Activated T-cell treated with anti-CD3 and anti-CD28 coated beads, Interleukin-2, amount 50 U/mL, for 48 hours (primary cell): ENCODE measurements at regions not wholly inside any gene's neighbourhood (a gene's known extent, or its start where the extent isn't known, plus 50 kb on each side); places are given as distances from the start of the nearest gene placed in this dataset.
A peak's percentile ranks its signal among the peaks of the same experiment; 100 is the strongest.
"Not testable (repeated sequence)": the region's sequence is repeated elsewhere in the genome, so short reads cannot be mapped to it uniquely, and the experiment has no call there.

Source experiments
- DNase-seq, 2 experiments: peaks; one replicate each; pipeline ENCODE4 v3.0.0-alpha.2; 2020

GRCh38 chr16:17930280-17930679 is 406.3 kb downstream of the NPIPA8 start:
- no peak for DNase-seq

GRCh38 chr16:17926866-17927399 is 409.6 kb downstream of the NPIPA8 start:
- no peak for DNase-seq

GRCh38 chr16:17926461-17926860 is 410.1 kb downstream of the NPIPA8 start:
- no peak for DNase-seq

- DNase-seq = no peak
Measured at GRCh38 chr16:17925761-17926160, 410.8 kb downstream of the NPIPA8 start.

- peak; percentile 70 to 71 for DNase-seq
Measured at GRCh38 chr16:17921357-17921978, 415.1 kb downstream of the NPIPA8 start.

GRCh38 chr16:17917316-17918019 is 419.1 kb downstream of the NPIPA8 start:
- no peak for DNase-seq

GRCh38 chr16:17915791-17916190 is 420.7 kb downstream of the NPIPA8 start:
- no peak for DNase-seq

- no peak for DNase-seq
Measured at GRCh38 chr16:17914168-17914567, 422.4 kb downstream of the NPIPA8 start.

GRCh38 chr16:17911578-17911977 is 425.0 kb downstream of the NPIPA8 start:
- DNase-seq = not testable (repeated sequence)

- not testable (repeated sequence) for DNase-seq
Measured at GRCh38 chr16:17906626-17907025, 429.9 kb downstream of the NPIPA8 start.

- no peak for DNase-seq
Measured at GRCh38 chr16:17901309-17901708, 430.5 kb upstream of the XYLT1 start.

- DNase-seq = no peak
Measured at GRCh38 chr16:17899141-17899540, 428.4 kb upstream of the XYLT1 start.

- DNase-seq = no peak
Measured at GRCh38 chr16:17887963-17888362, 417.2 kb upstream of the XYLT1 start.

- DNase-seq = no peak
Measured at GRCh38 chr16:17885659-17886207, 415.0 kb upstream of the XYLT1 start.

GRCh38 chr16:17877821-17878360 is 407.1 kb upstream of the XYLT1 start:
- DNase-seq = no peak

- no peak for DNase-seq
Measured at GRCh38 chr16:17866996-17867395, 396.2 kb upstream of the XYLT1 start.

GRCh38 chr16:17861981-17862479 is 391.3 kb upstream of the XYLT1 start:
- no peak for DNase-seq

GRCh38 chr16:17858061-17858460 is 387.3 kb upstream of the XYLT1 start:
- no peak for DNase-seq

GRCh38 chr16:17853958-17854357 is 383.2 kb upstream of the XYLT1 start:
- DNase-seq = no peak

GRCh38 chr16:17852977-17853702 is 382.4 kb upstream of the XYLT1 start:
- no peak for DNase-seq

GRCh38 chr16:17850581-17851250 is 380.0 kb upstream of the XYLT1 start:
- DNase-seq = no peak

- no peak for DNase-seq
Measured at GRCh38 chr16:17847234-17847795, 376.6 kb upstream of the XYLT1 start.
